Esophagus muscularis mucosa (tissue), 4 donors: ENCODE measurements at regions not wholly inside any gene's neighbourhood (a gene's known extent, or its start where the extent isn't known, plus 50 kb on each side); places are given as distances from the start of the nearest gene placed in this dataset.

ENCODE experiments used
- EP300 ChIP-seq: sonication (generic); formaldehyde crosslinking; IDR thresholded peaks from one replicate; pipeline ENCODE4 v1.6.1; 2017; ENCODE audit warnings: antibody characterized with exemption
- POLR2AphosphoS5 ChIP-seq, 2 donors: sonication (generic); formaldehyde crosslinking; IDR thresholded peaks; one replicate each; pipeline ENCODE4 v1.6.1; 2017; ENCODE audit warnings: antibody characterized with exemption in 2 of 2
- TF ChIP-seq, protein P1 (sequence below), 3 experiments: fragments of 200-600 bp in 2 of 3; fragments of 450-650 bp in 1 of 3; sonication (generic) in 2 of 3; IDR thresholded peaks; one replicate each; pipeline ENCODE4 v1.5.1; 2017 to 2019; ENCODE audit warnings: antibody characterized with exemption in 3 of 3, mild to moderate bottlenecking in 2 of 3, moderate library complexity in 1 of 3

DNA sequence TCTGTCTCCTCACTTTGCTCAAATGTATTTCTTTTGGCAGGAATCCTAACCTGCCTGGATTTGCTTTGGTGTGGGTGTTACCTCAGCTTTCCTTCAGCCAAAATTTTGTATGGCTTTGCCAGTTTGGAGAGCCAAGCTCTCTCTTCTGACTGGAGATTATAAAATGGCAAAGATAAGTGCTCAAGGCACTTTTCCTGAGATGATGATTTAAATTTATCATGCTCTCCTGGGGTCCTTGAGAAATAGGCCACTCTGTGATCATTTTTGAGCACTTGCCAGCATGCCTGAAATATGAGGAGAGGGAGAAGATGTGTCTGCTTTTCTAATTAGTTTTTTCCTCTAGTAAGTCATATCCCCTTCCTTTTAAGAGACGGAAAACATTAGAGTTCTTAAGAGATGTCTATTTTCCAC lies 683.0 kb downstream of the SLC4A3 start:
- no peak for TF ChIP-seq POLR2AphosphoS5 (IDR thresholded peaks at IDR 0.05)
- TF ChIP-seq, protein P1, sequence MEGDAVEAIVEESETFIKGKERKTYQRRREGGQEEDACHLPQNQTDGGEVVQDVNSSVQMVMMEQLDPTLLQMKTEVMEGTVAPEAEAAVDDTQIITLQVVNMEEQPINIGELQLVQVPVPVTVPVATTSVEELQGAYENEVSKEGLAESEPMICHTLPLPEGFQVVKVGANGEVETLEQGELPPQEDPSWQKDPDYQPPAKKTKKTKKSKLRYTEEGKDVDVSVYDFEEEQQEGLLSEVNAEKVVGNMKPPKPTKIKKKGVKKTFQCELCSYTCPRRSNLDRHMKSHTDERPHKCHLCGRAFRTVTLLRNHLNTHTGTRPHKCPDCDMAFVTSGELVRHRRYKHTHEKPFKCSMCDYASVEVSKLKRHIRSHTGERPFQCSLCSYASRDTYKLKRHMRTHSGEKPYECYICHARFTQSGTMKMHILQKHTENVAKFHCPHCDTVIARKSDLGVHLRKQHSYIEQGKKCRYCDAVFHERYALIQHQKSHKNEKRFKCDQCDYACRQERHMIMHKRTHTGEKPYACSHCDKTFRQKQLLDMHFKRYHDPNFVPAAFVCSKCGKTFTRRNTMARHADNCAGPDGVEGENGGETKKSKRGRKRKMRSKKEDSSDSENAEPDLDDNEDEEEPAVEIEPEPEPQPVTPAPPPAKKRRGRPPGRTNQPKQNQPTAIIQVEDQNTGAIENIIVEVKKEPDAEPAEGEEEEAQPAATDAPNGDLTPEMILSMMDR (IDR thresholded peaks at IDR 0.05): no peak
- TF ChIP-seq EP300: no peak
